HEK293 (cell line): ENCODE measurements at regions not wholly inside any gene's neighbourhood (a gene's known extent, or its start where the extent isn't known, plus 50 kb on each side); places are given as distances from the start of the nearest gene placed in this dataset.

Experiments used
- BCL11B ChIP-seq: fragments of 450-650 bp; formaldehyde crosslinking; IDR thresholded peaks from 2 replicates; pipeline ENCODE4 v1.5.1; 2016; ENCODE audit warnings: low read depth, missing biosample characterization, missing genetic modification characterization
- GLI4 ChIP-seq: fragments of 450-650 bp; formaldehyde crosslinking; IDR thresholded peaks from 2 replicates; pipeline ENCODE4 v1.5.1; 2016; ENCODE audit warnings: missing biosample characterization, missing genetic modification characterization
- HOXC10 ChIP-seq: sonication (generic); formaldehyde crosslinking; IDR thresholded peaks from 2 replicates; pipeline ENCODE4 v1.8.1; 2023; ENCODE audit warnings: mild to moderate bottlenecking, missing genetic modification reagents
- HOXD13 ChIP-seq: sonication (generic); formaldehyde crosslinking; IDR thresholded peaks from 2 replicates; pipeline ENCODE4 v1.8.0; 2022; ENCODE audit warnings: missing genetic modification reagents, borderline replicate concordance
- KLF10 ChIP-seq: fragments of 450-650 bp; IDR thresholded peaks from 2 replicates; pipeline ENCODE4 v1.5.1; 2018; ENCODE audit warnings: missing biosample characterization, mild to moderate bottlenecking, missing genetic modification characterization
- SETDB1 ChIP-seq: IDR thresholded peaks from one replicate; pipeline ENCODE4 v1.6.1; 2017; ENCODE audit warnings: mild to moderate bottlenecking, low read length, moderate library complexity, mixed read lengths; ENCODE audit not compliant: insufficient read length
- TCF7L2 ChIP-seq: IDR thresholded peaks from 2 replicates; pipeline ENCODE4 v1.6.1; 2011; ENCODE audit warnings: low read depth, mild to moderate bottlenecking, inconsistent platforms, low read length, moderate library complexity, borderline replicate concordance
- ZBTB48 ChIP-seq: fragments of 450-650 bp; formaldehyde crosslinking; IDR thresholded peaks from 2 replicates; pipeline ENCODE4 v1.5.1; 2016; ENCODE audit warnings: missing biosample characterization, missing genetic modification characterization
- ZEB2 ChIP-seq: fragments of 450-650 bp; formaldehyde crosslinking; IDR thresholded peaks from 2 replicates; pipeline ENCODE4 v1.5.1; 2016; ENCODE audit warnings: missing biosample characterization, missing genetic modification characterization
- ZIC2 ChIP-seq: fragments of 450-650 bp; formaldehyde crosslinking; IDR thresholded peaks from 2 replicates; pipeline ENCODE4 v1.5.1; 2016; ENCODE audit warnings: missing biosample characterization, missing genetic modification characterization
- ZNF157 ChIP-seq: fragments of 450-650 bp; formaldehyde crosslinking; IDR thresholded peaks from 2 replicates; pipeline ENCODE4 v1.5.1; 2016; ENCODE audit warnings: missing biosample characterization, missing genetic modification characterization
- ZNF174 ChIP-seq: fragments of 450-650 bp; formaldehyde crosslinking; IDR thresholded peaks from 2 replicates; pipeline ENCODE4 v1.5.0; 2017; ENCODE audit warnings: missing biosample characterization, mild to moderate bottlenecking, missing genetic modification characterization
- ZNF24 ChIP-seq: fragments of 450-650 bp; formaldehyde crosslinking; IDR thresholded peaks from 2 replicates; pipeline ENCODE4 v1.5.1; 2016; ENCODE audit warnings: missing biosample characterization, missing genetic modification characterization
- ZNF266 ChIP-seq: fragments of 450-650 bp; formaldehyde crosslinking; IDR thresholded peaks from 2 replicates; pipeline ENCODE4 v1.5.1; 2016; ENCODE audit warnings: missing biosample characterization, missing genetic modification characterization, low read depth
- ZNF324 ChIP-seq: fragments of 450-650 bp; formaldehyde crosslinking; IDR thresholded peaks from 2 replicates; pipeline ENCODE4 v1.5.1; 2016; ENCODE audit warnings: missing biosample characterization, missing genetic modification characterization
- ZNF366 ChIP-seq: fragments of 450-650 bp; formaldehyde crosslinking; conservative IDR thresholded peaks from 2 replicates; pipeline ENCODE4 v1.5.1; 2016; ENCODE audit warnings: missing biosample characterization, missing genetic modification characterization
- ZNF404 ChIP-seq: fragments of 450-650 bp; formaldehyde crosslinking; IDR thresholded peaks from 2 replicates; pipeline ENCODE4 v1.5.1; 2017; ENCODE audit warnings: missing biosample characterization, missing genetic modification characterization
- ZNF473 ChIP-seq: fragments of 450-650 bp; formaldehyde crosslinking; IDR thresholded peaks from 2 replicates; pipeline ENCODE4 v1.5.1; 2017; ENCODE audit warnings: missing biosample characterization, missing genetic modification characterization
- ZNF529 ChIP-seq: fragments of 450-650 bp; formaldehyde crosslinking; IDR thresholded peaks from 2 replicates; pipeline ENCODE4 v1.5.1; 2017; ENCODE audit warnings: missing genetic modification characterization, missing biosample characterization; ENCODE audit not compliant: insufficient replicate concordance
- ZNF555 ChIP-seq: fragments of 450-650 bp; formaldehyde crosslinking; conservative IDR thresholded peaks from 2 replicates; pipeline ENCODE4 v1.5.1; 2017; ENCODE audit warnings: missing biosample characterization, mild to moderate bottlenecking, missing genetic modification characterization, inconsistent platforms
- ZNF560 ChIP-seq: fragments of 450-650 bp; formaldehyde crosslinking; IDR thresholded peaks from 2 replicates; pipeline ENCODE4 v1.5.1; 2017; ENCODE audit warnings: missing biosample characterization, missing genetic modification characterization, borderline replicate concordance
- ZNF561 ChIP-seq: fragments of 450-650 bp; IDR thresholded peaks from 2 replicates; pipeline ENCODE4 v1.5.1; 2018; ENCODE audit warnings: missing biosample characterization, missing genetic modification characterization, borderline replicate concordance
- ZNF623 ChIP-seq: fragments of 450-650 bp; formaldehyde crosslinking; IDR thresholded peaks from 2 replicates; pipeline ENCODE4 v1.5.1; 2016; ENCODE audit warnings: missing biosample characterization, missing genetic modification characterization
- ZNF629 ChIP-seq: fragments of 450-650 bp; formaldehyde crosslinking; IDR thresholded peaks from 2 replicates; pipeline ENCODE4 v1.5.1; 2017; ENCODE audit warnings: missing biosample characterization, missing genetic modification characterization
- ZSCAN23 ChIP-seq: fragments of 450-650 bp; formaldehyde crosslinking; IDR thresholded peaks from 2 replicates; pipeline ENCODE4 v1.5.1; 2016; ENCODE audit warnings: missing biosample characterization, missing genetic modification characterization
- ZXDB ChIP-seq: fragments of 450-650 bp; formaldehyde crosslinking; IDR thresholded peaks from 2 replicates; pipeline ENCODE4 v1.5.1; 2016; ENCODE audit warnings: missing biosample characterization, missing genetic modification characterization
- TF ChIP-seq, protein P1 (sequence below): fragments of 450-650 bp; formaldehyde crosslinking; IDR thresholded peaks from 2 replicates; pipeline ENCODE4 v1.5.1; 2016; ENCODE audit warnings: missing biosample characterization, missing genetic modification characterization
- TF ChIP-seq, protein P2 (sequence below): fragments of 450-650 bp; formaldehyde crosslinking; IDR thresholded peaks from 2 replicates; pipeline ENCODE4 v1.5.1; 2016; ENCODE audit warnings: missing biosample characterization, missing genetic modification characterization
- TF ChIP-seq, protein P3 (sequence below): fragments of 450-650 bp; formaldehyde crosslinking; IDR thresholded peaks from 2 replicates; pipeline ENCODE4 v1.5.1; 2016; ENCODE audit warnings: missing biosample characterization, missing genetic modification characterization
- TF ChIP-seq, protein P4 (sequence below): fragments of 450-650 bp; IDR thresholded peaks from 2 replicates; pipeline ENCODE4 v1.5.1; 2018; ENCODE audit warnings: missing biosample characterization, mild to moderate bottlenecking, missing genetic modification characterization
- TF ChIP-seq, protein P5 (sequence below): IDR thresholded peaks from 2 replicates; pipeline ENCODE4 v1.6.1; 2011; ENCODE audit warnings: mild to moderate bottlenecking, low read depth, low read length, borderline replicate concordance
- TF ChIP-seq, protein P6 (sequence below): fragments of 450-650 bp; formaldehyde crosslinking; IDR thresholded peaks from 2 replicates; pipeline ENCODE4 v1.5.1; 2017; ENCODE audit warnings: missing biosample characterization, missing genetic modification characterization

DNA sequence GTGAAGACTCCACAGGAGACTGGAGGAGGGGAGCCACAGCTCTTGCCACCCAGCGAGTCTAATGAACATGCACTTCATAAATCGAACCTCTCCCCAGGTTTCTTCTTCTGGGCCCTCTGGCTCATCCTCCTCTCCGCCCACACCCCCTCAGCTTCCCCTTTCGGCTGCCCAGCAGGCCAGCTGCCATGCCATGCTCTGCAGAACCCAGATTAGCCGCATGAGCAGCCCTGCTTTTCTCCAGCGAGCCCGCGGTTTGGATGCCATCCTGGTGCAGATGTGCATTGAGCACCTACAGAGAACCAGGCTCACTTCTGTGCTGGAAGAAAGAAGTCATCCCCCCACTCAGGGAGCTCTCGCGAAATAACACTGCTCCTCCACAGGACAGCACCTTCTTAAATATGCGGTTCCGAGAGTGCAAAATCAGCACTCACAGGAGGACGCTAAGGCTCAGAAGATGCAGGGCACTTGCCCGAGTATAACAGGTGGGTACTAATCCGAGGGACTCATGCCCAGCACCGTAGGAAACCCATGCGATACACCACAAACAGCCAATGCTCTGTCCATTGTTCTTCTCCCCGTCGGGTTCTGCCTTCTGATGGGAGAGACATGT is 143.0 kb upstream of the THBS2 start (continued):
- TF ChIP-seq, protein P1, sequence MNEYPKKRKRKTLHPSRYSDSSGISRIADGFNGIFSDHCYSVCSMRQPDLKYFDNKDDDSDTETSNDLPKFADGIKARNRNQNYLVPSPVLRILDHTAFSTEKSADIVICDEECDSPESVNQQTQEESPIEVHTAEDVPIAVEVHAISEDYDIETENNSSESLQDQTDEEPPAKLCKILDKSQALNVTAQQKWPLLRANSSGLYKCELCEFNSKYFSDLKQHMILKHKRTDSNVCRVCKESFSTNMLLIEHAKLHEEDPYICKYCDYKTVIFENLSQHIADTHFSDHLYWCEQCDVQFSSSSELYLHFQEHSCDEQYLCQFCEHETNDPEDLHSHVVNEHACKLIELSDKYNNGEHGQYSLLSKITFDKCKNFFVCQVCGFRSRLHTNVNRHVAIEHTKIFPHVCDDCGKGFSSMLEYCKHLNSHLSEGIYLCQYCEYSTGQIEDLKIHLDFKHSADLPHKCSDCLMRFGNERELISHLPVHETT (tag by site-specific recombination): no peak
- TF ChIP-seq ZNF174 (tag by site-specific recombination): no peak
- no peak for TF ChIP-seq ZNF266 (tag by site-specific recombination)
- TF ChIP-seq GLI4 (tag by site-specific recombination): peak; percentile 72; the same call in 1 of the 2 replicates
- TF ChIP-seq SETDB1: no peak
- TF ChIP-seq, protein P2, sequence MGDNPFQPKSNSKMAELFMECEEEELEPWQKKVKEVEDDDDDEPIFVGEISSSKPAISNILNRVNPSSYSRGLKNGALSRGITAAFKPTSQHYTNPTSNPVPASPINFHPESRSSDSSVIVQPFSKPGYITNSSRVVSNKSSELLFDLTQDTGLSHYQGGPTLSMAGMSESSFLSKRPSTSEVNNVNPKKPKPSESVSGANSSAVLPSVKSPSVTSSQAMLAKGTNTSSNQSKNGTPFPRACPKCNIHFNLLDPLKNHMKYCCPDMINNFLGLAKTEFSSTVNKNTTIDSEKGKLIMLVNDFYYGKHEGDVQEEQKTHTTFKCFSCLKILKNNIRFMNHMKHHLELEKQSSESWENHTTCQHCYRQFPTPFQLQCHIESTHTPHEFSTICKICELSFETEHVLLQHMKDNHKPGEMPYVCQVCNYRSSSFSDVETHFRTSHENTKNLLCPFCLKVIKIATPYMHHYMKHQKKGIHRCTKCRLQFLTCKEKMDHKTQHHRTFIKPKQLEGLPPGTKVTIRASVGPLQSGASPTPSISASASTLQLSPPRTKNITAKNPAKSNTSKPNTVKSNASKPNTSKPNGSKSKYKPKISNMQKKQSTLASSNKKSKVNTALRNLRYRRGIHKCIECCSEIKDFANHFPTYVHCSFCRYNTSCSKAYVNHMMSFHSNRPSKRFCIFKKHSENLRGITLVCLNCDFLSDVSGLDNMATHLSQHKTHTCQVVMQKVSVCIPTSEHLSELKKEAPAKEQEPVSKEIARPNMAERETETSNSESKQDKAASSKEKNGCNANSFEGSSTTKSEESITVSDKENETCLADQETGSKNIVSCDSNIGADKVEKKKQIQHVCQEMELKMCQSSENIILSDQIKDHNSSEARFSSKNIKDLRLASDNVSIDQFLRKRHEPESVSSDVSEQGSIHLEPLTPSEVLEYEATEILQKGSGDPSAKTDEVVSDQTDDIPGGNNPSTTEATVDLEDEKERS: peak; percentile 48; the same call in 1 of the 2 replicates
- TF ChIP-seq, protein P3, sequence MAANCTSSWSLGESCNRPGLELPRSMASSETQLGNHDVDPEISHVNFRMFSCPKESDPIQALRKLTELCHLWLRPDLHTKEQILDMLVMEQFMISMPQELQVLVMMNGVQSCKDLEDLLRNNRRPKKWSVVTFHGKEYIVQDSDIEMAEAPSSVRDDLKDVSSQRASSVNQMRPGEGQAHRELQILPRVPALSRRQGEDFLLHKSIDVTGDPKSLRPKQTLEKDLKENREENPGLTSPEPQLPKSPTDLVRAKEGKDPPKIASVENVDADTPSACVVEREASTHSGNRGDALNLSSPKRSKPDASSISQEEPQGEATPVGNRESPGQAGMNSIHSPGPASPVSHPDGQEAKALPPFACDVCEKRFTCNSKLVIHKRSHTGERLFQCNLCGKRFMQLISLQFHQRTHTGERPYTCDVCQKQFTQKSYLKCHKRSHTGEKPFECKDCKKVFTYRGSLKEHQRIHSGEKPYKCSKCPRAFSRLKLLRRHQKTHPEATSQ: no peak
- no peak for TF ChIP-seq KLF10 (tag by site-specific recombination)
- TF ChIP-seq ZNF473: no peak
- no peak for TF ChIP-seq ZBTB48 (tag by site-specific recombination)
- TF ChIP-seq ZNF24: no peak
- no peak for TF ChIP-seq BCL11B (tag by site-specific recombination)
- 0 out of 2 replicates have a peak, but pooled peaks have one; percentile 7 for TF ChIP-seq ZNF623 (tag by site-specific recombination)
- no peak for TF ChIP-seq ZEB2 (tag by site-specific recombination)
- no peak for TF ChIP-seq TCF7L2
- TF ChIP-seq HOXC10 (CRISPR knock-in tag): no peak
- no peak for TF ChIP-seq ZNF629 (tag by site-specific recombination)
- TF ChIP-seq ZNF555 (tag by site-specific recombination): no peak
- TF ChIP-seq, protein P4, sequence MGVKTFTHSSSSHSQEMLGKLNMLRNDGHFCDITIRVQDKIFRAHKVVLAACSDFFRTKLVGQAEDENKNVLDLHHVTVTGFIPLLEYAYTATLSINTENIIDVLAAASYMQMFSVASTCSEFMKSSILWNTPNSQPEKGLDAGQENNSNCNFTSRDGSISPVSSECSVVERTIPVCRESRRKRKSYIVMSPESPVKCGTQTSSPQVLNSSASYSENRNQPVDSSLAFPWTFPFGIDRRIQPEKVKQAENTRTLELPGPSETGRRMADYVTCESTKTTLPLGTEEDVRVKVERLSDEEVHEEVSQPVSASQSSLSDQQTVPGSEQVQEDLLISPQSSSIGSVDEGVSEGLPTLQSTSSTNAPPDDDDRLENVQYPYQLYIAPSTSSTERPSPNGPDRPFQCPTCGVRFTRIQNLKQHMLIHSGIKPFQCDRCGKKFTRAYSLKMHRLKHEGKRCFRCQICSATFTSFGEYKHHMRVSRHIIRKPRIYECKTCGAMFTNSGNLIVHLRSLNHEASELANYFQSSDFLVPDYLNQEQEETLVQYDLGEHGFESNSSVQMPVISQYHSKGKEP (tag by site-specific recombination): no peak
- no peak for TF ChIP-seq ZNF157 (tag by site-specific recombination)
- TF ChIP-seq ZNF366 (tag by site-specific recombination): peak; percentile 97
- TF ChIP-seq ZSCAN23 (tag by site-specific recombination): no peak
- TF ChIP-seq, protein P5, sequence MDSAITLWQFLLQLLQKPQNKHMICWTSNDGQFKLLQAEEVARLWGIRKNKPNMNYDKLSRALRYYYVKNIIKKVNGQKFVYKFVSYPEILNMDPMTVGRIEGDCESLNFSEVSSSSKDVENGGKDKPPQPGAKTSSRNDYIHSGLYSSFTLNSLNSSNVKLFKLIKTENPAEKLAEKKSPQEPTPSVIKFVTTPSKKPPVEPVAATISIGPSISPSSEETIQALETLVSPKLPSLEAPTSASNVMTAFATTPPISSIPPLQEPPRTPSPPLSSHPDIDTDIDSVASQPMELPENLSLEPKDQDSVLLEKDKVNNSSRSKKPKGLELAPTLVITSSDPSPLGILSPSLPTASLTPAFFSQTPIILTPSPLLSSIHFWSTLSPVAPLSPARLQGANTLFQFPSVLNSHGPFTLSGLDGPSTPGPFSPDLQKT: no peak
- TF ChIP-seq ZNF560: no peak
- no peak for TF ChIP-seq ZNF324 (tag by site-specific recombination)
- TF ChIP-seq, protein P6, sequence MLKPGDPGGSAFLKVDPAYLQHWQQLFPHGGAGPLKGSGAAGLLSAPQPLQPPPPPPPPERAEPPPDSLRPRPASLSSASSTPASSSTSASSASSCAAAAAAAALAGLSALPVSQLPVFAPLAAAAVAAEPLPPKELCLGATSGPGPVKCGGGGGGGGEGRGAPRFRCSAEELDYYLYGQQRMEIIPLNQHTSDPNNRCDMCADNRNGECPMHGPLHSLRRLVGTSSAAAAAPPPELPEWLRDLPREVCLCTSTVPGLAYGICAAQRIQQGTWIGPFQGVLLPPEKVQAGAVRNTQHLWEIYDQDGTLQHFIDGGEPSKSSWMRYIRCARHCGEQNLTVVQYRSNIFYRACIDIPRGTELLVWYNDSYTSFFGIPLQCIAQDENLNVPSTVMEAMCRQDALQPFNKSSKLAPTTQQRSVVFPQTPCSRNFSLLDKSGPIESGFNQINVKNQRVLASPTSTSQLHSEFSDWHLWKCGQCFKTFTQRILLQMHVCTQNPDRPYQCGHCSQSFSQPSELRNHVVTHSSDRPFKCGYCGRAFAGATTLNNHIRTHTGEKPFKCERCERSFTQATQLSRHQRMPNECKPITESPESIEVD (tag by site-specific recombination): no peak
- no peak for TF ChIP-seq HOXD13
- TF ChIP-seq ZXDB (tag by site-specific recombination): no peak
- TF ChIP-seq ZNF561 (tag by site-specific recombination): no peak
- no peak for TF ChIP-seq ZNF529 (tag by site-specific recombination)
- TF ChIP-seq ZIC2 (tag by site-specific recombination): peak; percentile 91
- TF ChIP-seq ZNF404: no peak
